H9 (cell line): ENCODE measurements at regions not wholly inside any gene's neighbourhood (a gene's known extent, or its start where the extent isn't known, plus 50 kb on each side); places are given as distances from the start of the nearest gene placed in this dataset.
A peak's percentile ranks its signal among the peaks of the same experiment; 100 is the strongest.

ENCODE experiments used
- DNase-seq: peaks from one replicate; pipeline ENCODE4 v3.0.0-alpha.2; 2017
- H2AFZ ChIP-seq: one replicate; pipeline ENCODE4 v1.6.1; 2013; ENCODE audit warnings: mild to moderate bottlenecking, low read length, control low read depth, moderate library complexity
- H2AK5ac ChIP-seq: 2 replicates; pipeline ENCODE4 v1.6.1; 2013; ENCODE audit warnings: low read length, control low read depth, mixed read lengths; ENCODE audit not compliant: insufficient read length
- H2BK120ac ChIP-seq: one replicate; pipeline ENCODE4 v1.6.1; 2013; ENCODE audit warnings: low read depth, mild to moderate bottlenecking, low read length, control low read depth, inconsistent platforms; ENCODE audit not compliant: poor library complexity, severe bottlenecking
- H2BK12ac ChIP-seq: 2 replicates; pipeline ENCODE4 v1.6.1; 2013; ENCODE audit warnings: low read length, control low read depth, mixed read lengths, low read depth; ENCODE audit not compliant: insufficient read length
- H2BK15ac ChIP-seq: 2 replicates; pipeline ENCODE4 v1.6.1; 2013; ENCODE audit warnings: low read depth, low read length, control low read depth
- H2BK20ac ChIP-seq: one replicate; pipeline ENCODE4 v1.6.1; 2013; ENCODE audit warnings: low read depth, mild to moderate bottlenecking, low read length, control low read depth, inconsistent platforms; ENCODE audit not compliant: poor library complexity, severe bottlenecking
- H2BK5ac ChIP-seq: 2 replicates; pipeline ENCODE4 v1.6.1; 2013; ENCODE audit warnings: low read length, control low read depth, mixed read lengths; ENCODE audit not compliant: insufficient read length
- H3K14ac ChIP-seq: 2 replicates; pipeline ENCODE4 v1.6.1; 2013; ENCODE audit warnings: low read length, control low read depth; ENCODE audit not compliant: insufficient read depth
- H3K18ac ChIP-seq: 2 replicates; pipeline ENCODE4 v1.6.1; 2013; ENCODE audit warnings: low read depth, mild to moderate bottlenecking, mixed read lengths, low read length, control low read depth; ENCODE audit not compliant: insufficient read length
- H3K23ac ChIP-seq: 2 replicates; pipeline ENCODE4 v1.6.1; 2013; ENCODE audit warnings: low read length, control low read depth, mixed read lengths, low read depth; ENCODE audit not compliant: insufficient read length
- H3K23me2 ChIP-seq: 2 replicates; pipeline ENCODE4 v1.6.1; 2013; ENCODE audit warnings: low read depth, mild to moderate bottlenecking, mixed read lengths, low read length, control low read depth; ENCODE audit not compliant: insufficient read length, poor library complexity, severe bottlenecking
- H3K27ac ChIP-seq: 2 replicates; pipeline ENCODE4 v1.5.1; 2013; ENCODE audit warnings: low read length, control low read depth, mixed read lengths, low read depth; ENCODE audit not compliant: insufficient read length
- H3K27me3 ChIP-seq: 2 replicates; pipeline ENCODE4 v1.6.1; 2013; ENCODE audit warnings: low read length, control low read depth, inconsistent platforms; ENCODE audit not compliant: insufficient read depth
- H3K4ac ChIP-seq: 2 replicates; pipeline ENCODE4 v1.6.1; 2013; ENCODE audit warnings: low read depth, mild to moderate bottlenecking, control low read depth, inconsistent platforms, low read length, moderate library complexity
- H3K4me1 ChIP-seq: 2 replicates; pipeline ENCODE4 v1.6.1; 2013; ENCODE audit warnings: low read length, control low read depth, inconsistent platforms; ENCODE audit not compliant: insufficient read depth
- H3K4me2 ChIP-seq: 2 replicates; pipeline ENCODE4 v1.6.1; 2013; ENCODE audit warnings: low read length, control low read depth, mixed read lengths; ENCODE audit not compliant: insufficient read length, insufficient read depth
- H3K56ac ChIP-seq: 2 replicates; pipeline ENCODE4 v1.6.1; 2013; ENCODE audit warnings: low read depth, mild to moderate bottlenecking, mixed read lengths, low read length, control low read depth; ENCODE audit not compliant: insufficient read length
- H3K79me1 ChIP-seq: 2 replicates; pipeline ENCODE4 v1.6.1; 2013; ENCODE audit warnings: low read depth, mild to moderate bottlenecking, moderate library complexity, low read length, control low read depth, inconsistent platforms; ENCODE audit not compliant: insufficient read depth, poor library complexity, severe bottlenecking
- H3K79me2 ChIP-seq: 2 replicates; pipeline ENCODE4 v1.6.1; 2013; ENCODE audit warnings: low read length, control low read depth, inconsistent platforms; ENCODE audit not compliant: insufficient read depth
- H3K9ac ChIP-seq: 2 replicates; pipeline ENCODE4 v1.6.1; 2013; ENCODE audit warnings: low read length, control low read depth, mixed read lengths; ENCODE audit not compliant: insufficient read length; ENCODE audit errors: extremely low read depth
- H3K9me3 ChIP-seq: one replicate; pipeline ENCODE4 v1.6.1; 2013; ENCODE audit warnings: low read depth, low read length, inconsistent platforms; ENCODE audit not compliant: control insufficient read depth
- H3T11ph ChIP-seq: one replicate; pipeline ENCODE4 v1.6.1; 2013; ENCODE audit warnings: mild to moderate bottlenecking, low read length, control low read depth, inconsistent platforms
- H4K20me1 ChIP-seq: one replicate; pipeline ENCODE4 v1.6.1; 2013; ENCODE audit not compliant: control insufficient read depth, insufficient read length, insufficient read depth
- H4K5ac ChIP-seq: 2 replicates; pipeline ENCODE4 v1.6.1; 2013; ENCODE audit warnings: low read depth, mild to moderate bottlenecking, mixed read lengths, low read length, control low read depth; ENCODE audit not compliant: insufficient read length
- H4K8ac ChIP-seq: replicated peaks from 2 replicates; pipeline ENCODE4 v1.6.1; 2013; ENCODE audit warnings: low read length, control low read depth, mixed read lengths, low read depth; ENCODE audit not compliant: insufficient read length
- H4K91ac ChIP-seq: 2 replicates; pipeline ENCODE4 v1.6.1; 2013; ENCODE audit warnings: low read depth, mild to moderate bottlenecking, moderate library complexity, mixed read lengths, low read length, control low read depth; ENCODE audit not compliant: insufficient read length
- H3K27ac Mint-ChIP-seq, 3 experiments: 2 replicates in 2 of 3; 3 replicates in 1 of 3; pipeline ENCODE4 v1.8.0; 2020 to 2021; ENCODE audit warnings: mixed read lengths in 3 of 3, mild to moderate bottlenecking in 1 of 3, moderate library complexity in 1 of 3
- H3K27me3 Mint-ChIP-seq: 2 replicates; pipeline ENCODE4 v1.8.0; 2021; ENCODE audit warnings: low read depth, mild to moderate bottlenecking, moderate library complexity, mixed read lengths
- H3K36me3 Mint-ChIP-seq, 3 experiments: 2 replicates in 2 of 3; 3 replicates in 1 of 3; pipeline ENCODE4 v1.8.0; 2020 to 2021; ENCODE audit warnings: low read depth in 3 of 3, mixed read lengths in 3 of 3; ENCODE audit not compliant: insufficient read depth in 1 of 3
- H3K4me1 Mint-ChIP-seq, 2 experiments: 2 replicates each; pipeline ENCODE4 v1.8.0; 2020; ENCODE audit warnings: mixed read lengths in 2 of 2
- H3K4me3 Mint-ChIP-seq, 2 experiments: 2 replicates in 1 of 2; 3 replicates in 1 of 2; pipeline ENCODE4 v1.8.0; 2020 to 2021; ENCODE audit warnings: mild to moderate bottlenecking in 2 of 2, mixed read lengths in 2 of 2, moderate library complexity in 1 of 2
- H3K9me3 Mint-ChIP-seq, 2 experiments: 2 replicates in 1 of 2; 3 replicates in 1 of 2; pipeline ENCODE4 v1.8.0; 2020; ENCODE audit warnings: mild to moderate bottlenecking in 2 of 2, mixed read lengths in 2 of 2, moderate library complexity in 1 of 2
- WGBS: extraction: QIAGEN DNeasy Blood & Tissue Kit; methylation state at CpG from one replicate; pipeline ENCODE4 v1.1.7; 2013; ENCODE audit warnings: missing lambda C conversion rate, low lambda C conversion rate, mixed read lengths; ENCODE audit not compliant: insufficient read length; ENCODE audit errors: extremely low coverage; 5-methylcytosine and 5-hydroxymethylcytosine counted together
- TF ChIP-seq, protein P1 (sequence below): fragments of 200-600 bp; sonication (generic); conservative IDR thresholded peaks from 3 replicates; pipeline ENCODE4 v1.8.0; 2021; ENCODE audit warnings: antibody characterized with exemption, mild to moderate bottlenecking

DNA sequence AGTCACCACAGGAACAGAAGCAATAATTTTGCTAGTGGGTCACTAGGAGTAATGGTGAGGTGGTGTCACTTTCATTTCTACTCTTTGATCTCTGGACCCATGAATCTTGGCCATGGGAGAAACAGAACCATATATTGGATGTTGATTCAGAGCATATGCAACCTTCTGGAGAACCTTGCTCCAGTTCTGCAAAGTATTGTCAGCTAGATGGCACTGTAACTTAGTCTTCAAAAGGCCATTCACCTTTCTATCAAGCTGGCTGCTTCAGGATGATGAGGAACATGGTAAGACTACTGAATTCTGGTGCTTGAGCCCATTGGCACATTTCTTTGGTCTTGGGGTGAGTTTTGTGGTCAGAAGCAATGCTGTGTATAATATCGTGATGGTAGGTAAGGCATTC is 129.1 kb upstream of the FBN2 start:
- Histone ChIP-seq H3K23ac (no peak overlapping the region), H2BK20ac (no peak overlapping the region), H3K79me2 (no peaks in the 10 kb centered on the region), H3K4me1 (no peaks in the 10 kb centered on the region), H2BK5ac (no peak overlapping the region), H3K4ac (no peak overlapping the region), H3K23me2 (no peaks in the 10 kb centered on the region), H3T11ph (no peak overlapping the region), H3K27ac (no peak overlapping the region), H4K8ac (no peak overlapping the region), H3K4me2 (no peak overlapping the region), H2AFZ (no peak overlapping the region), H4K20me1 (no peaks in the 10 kb centered on the region), H2BK120ac (no peak overlapping the region), H3K9me3 (no peaks in the 10 kb centered on the region), H2BK15ac (no peak overlapping the region), H2AK5ac (no peak overlapping the region), H4K5ac (no peak overlapping the region), H4K91ac (no peak overlapping the region), H3K18ac (no peak overlapping the region), H3K9ac (no peak overlapping the region), H3K14ac (no peak overlapping the region), H2BK12ac (no peak overlapping the region), H3K56ac (no peak overlapping the region), H3K27me3 (no peaks in the 10 kb centered on the region), H3K79me1 (no peaks in the 10 kb centered on the region)
- H3K4me3 Mint-ChIP-seq: no peak overlapping the region
- H3K27ac Mint-ChIP-seq: no peak overlapping the region
- TF ChIP-seq, protein P1, sequence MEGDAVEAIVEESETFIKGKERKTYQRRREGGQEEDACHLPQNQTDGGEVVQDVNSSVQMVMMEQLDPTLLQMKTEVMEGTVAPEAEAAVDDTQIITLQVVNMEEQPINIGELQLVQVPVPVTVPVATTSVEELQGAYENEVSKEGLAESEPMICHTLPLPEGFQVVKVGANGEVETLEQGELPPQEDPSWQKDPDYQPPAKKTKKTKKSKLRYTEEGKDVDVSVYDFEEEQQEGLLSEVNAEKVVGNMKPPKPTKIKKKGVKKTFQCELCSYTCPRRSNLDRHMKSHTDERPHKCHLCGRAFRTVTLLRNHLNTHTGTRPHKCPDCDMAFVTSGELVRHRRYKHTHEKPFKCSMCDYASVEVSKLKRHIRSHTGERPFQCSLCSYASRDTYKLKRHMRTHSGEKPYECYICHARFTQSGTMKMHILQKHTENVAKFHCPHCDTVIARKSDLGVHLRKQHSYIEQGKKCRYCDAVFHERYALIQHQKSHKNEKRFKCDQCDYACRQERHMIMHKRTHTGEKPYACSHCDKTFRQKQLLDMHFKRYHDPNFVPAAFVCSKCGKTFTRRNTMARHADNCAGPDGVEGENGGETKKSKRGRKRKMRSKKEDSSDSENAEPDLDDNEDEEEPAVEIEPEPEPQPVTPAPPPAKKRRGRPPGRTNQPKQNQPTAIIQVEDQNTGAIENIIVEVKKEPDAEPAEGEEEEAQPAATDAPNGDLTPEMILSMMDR: peak; percentile 54; the same call in 2 of the 3 replicates
- H3K4me1 Mint-ChIP-seq: peaks cover 11 to 15% of the 10 kb centered on the region in 2 experiments
- DNase-seq: no peak
- WGBS: no CpG with 5 or more reads among the region's 1 CpG
- no peaks in the 10 kb centered on the region for H3K27me3 Mint-ChIP-seq
- H3K9me3 Mint-ChIP-seq: peaks cover 0 to 3% of the 10 kb centered on the region in 2 experiments; a peak in 1 of 5 replicates
- no peaks in the 10 kb centered on the region for H3K36me3 Mint-ChIP-seq
